Adrenal gland (tissue), 5 donors: ENCODE measurements at regions not wholly inside any gene's neighbourhood (a gene's known extent, or its start where the extent isn't known, plus 50 kb on each side); places are given as distances from the start of the nearest gene placed in this dataset.

ENCODE experiments used
- POLR2A ChIP-seq, 2 donors: fragments of 450-650 bp; IDR thresholded peaks; one replicate each; pipeline ENCODE4 v1.6.1; 2017; ENCODE audit warnings: antibody characterized with exemption in 2 of 2, mild to moderate bottlenecking in 2 of 2, moderate library complexity in 1 of 2
- TF ChIP-seq, protein P1 (sequence below), 6 experiments: fragments of 450-650 bp in 4 of 6; fragments of 200-600 bp in 2 of 6; sonication (generic) in 1 of 6; IDR thresholded peaks; 1 replicate in 5 of 6; 2 replicates in 1 of 6; pipeline versions ENCODE4 v1.5.1 to v1.8.0; 2016 to 2021; ENCODE audit warnings: antibody characterized with exemption in 6 of 6, mild to moderate bottlenecking in 2 of 6, moderate library complexity in 1 of 6
- donor health status: DM: no; HTN: no; CAD: no.

DNA sequence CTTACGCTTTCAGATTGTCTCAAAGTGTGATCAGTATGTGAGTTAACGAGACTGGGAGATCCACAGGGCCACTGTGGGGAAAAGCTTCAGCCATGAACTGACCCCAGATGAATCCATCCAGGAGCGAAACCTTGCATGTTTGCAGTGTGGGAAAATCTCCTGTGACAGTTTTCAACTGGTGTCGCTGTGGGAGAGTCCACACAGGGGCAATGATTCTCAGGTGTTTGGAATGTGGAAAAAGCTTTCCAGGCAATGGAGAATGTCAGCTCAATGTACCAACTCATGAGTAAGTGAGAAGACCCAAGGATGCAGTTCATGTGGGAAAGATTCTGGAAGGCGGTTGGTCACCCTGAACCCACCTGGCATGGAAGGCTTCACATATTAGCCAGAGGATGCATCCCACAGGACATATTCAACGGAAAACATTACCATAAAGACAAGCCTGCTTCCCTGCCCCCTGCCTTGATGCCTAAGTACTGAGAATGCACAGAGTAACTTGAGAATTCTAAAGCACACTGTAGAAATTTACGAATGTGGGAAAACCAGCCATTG, 204.1 kb upstream of the BMPER start:
- TF ChIP-seq, protein P1, sequence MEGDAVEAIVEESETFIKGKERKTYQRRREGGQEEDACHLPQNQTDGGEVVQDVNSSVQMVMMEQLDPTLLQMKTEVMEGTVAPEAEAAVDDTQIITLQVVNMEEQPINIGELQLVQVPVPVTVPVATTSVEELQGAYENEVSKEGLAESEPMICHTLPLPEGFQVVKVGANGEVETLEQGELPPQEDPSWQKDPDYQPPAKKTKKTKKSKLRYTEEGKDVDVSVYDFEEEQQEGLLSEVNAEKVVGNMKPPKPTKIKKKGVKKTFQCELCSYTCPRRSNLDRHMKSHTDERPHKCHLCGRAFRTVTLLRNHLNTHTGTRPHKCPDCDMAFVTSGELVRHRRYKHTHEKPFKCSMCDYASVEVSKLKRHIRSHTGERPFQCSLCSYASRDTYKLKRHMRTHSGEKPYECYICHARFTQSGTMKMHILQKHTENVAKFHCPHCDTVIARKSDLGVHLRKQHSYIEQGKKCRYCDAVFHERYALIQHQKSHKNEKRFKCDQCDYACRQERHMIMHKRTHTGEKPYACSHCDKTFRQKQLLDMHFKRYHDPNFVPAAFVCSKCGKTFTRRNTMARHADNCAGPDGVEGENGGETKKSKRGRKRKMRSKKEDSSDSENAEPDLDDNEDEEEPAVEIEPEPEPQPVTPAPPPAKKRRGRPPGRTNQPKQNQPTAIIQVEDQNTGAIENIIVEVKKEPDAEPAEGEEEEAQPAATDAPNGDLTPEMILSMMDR (IDR thresholded peaks at IDR 0.05) = no peak
- TF ChIP-seq POLR2A (IDR thresholded peaks at IDR 0.05) = no peak
